HG03060 (cell line): ENCODE measurements at regions not wholly inside any gene's neighbourhood (a gene's known extent, or its start where the extent isn't known, plus 50 kb on each side); places are given as distances from the start of the nearest gene placed in this dataset.

Experiments used
- ATAC-seq: cut with Tn5 transposase; IDR thresholded peaks from one replicate; pipeline ENCODE4 v1.9.1; 2021; ENCODE audit warnings: low read depth, moderate number of reproducible peaks; ENCODE audit not compliant: unreplicated experiment

GRCh38 chr9:120030847-120031246 lies 549.1 kb downstream of the CDK5RAP2 start:
- no peak for ATAC-seq

DNA sequence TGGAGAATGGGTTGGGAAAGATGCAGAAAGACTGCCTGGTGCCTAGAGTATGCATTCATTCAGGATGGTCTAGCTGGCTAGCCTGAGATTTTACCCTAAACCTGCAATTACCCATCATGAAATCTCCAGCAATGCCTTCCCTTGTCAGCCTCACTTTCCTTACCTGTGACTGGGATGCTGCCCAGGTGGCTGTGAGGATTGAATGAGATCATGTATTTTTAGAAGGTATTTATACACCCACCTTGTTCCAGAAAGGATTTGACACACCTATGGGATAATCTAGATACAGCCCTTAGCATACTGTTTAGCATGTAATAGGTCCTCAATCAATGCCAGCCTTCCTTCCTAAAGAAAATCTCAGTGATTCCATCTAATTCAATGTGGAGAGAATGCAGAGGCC lies 561.4 kb downstream of the CDK5RAP2 start:
- no peak for ATAC-seq

- no peak for ATAC-seq
Observed at GRCh38 chr9:120018037-120018436, 561.9 kb downstream of the CDK5RAP2 start.

DNA sequence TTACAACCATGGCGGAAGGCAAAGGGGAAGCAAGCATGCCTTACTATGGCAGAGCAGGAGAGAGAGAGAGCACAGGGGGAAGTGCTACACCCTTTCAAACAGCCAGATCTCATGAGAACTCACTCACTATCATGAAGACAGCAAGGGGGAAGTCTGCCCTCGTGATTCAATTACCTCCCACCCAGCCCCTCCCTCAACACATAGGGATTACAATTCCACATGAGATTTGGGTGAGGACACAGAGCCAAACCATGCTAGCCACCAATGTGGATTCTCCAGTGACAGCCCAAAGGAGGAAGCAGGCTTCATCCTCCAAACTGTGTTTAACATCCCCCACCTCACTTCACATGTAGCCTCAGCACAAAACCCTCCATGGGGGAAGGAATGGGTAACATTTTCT lies 563.7 kb downstream of the CDK5RAP2 start:
- ATAC-seq: no peak

- no peak for ATAC-seq
Observed at GRCh38 chr9:120014796-120015195, 565.2 kb downstream of the CDK5RAP2 start.

- no peak for ATAC-seq
Observed at GRCh38 chr9:120009856-120010255, 570.1 kb downstream of the CDK5RAP2 start.

DNA sequence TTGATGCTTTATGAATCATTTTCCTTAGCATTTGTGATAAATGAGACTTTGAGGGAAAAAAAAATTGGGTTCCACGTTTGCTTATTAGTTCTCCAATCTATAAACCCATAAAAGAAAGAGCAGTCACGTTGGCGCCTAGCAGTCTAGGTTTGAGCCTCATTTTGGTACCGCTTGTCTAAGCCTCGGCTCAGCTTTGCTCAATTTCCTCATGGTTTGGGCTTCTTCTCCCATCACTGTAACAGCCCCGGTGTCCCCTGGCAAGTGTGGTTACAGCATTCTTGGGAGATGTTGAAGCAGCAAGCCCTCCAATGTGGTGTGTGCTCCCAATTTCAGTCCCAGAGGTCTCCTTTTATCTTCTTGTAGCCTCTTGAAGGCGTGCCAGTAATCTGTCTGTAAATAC lies 578.4 kb downstream of the CDK5RAP2 start:
- no peak for ATAC-seq

DNA sequence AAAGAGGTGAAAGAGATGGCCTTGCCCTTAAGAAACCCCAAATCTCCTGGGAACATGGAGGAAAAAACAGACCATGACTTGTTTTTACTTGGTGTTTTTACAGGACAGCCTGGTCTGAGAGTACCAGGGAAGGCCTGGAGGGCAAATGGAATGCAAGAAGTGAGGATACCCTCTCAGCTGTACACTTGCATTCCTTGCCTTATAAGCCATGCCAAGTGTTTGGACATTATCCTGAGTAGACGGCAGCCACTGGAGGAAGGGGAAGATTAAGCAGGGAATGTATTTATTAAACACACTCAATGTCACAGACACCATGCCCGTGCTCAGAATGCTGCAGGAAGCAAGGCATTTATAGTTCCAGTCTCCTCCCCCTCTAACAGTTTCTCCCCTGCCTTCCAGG lies 581.4 kb downstream of the CDK5RAP2 start:
- no peak for ATAC-seq

DNA sequence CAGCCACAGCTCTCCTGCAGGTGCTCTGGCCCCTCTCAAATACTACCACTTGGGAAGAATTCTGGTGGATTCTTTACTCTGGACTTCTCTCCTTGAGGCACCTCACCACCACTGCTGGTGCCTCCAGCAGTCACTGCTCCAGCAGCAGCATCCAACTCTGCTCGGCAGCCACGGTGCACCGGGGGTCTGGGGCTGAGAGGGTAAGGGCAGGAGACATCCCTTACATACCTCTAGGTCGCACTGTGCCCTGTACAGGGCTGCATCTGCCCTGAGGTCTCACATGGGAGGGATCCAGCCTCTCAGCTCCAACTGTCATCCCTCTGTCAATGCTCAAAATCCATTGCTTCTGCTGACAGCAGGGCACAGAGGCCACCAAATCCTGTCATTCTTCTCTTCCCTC lies 588.2 kb downstream of the CDK5RAP2 start:
- ATAC-seq: no peak

DNA sequence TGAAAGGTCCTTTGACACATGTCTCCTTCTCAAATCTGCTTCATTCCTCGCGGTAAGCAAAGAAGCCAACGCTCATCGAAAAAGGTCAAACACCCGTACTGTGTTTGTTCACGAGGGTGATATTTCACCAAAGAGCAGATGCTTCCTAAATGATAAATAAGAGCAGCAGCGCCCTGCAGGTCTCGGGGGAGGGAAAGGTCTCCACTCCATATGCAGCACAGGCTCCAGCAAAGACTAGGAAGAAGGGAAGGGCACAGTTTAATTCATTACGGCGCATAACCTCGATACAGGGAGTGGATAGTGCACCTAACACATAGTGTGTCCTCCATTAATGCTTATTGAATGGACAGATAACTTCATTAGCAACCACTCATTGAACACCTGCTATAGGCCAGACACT lies 593.3 kb downstream of the CDK5RAP2 start:
- no peak for ATAC-seq

DNA sequence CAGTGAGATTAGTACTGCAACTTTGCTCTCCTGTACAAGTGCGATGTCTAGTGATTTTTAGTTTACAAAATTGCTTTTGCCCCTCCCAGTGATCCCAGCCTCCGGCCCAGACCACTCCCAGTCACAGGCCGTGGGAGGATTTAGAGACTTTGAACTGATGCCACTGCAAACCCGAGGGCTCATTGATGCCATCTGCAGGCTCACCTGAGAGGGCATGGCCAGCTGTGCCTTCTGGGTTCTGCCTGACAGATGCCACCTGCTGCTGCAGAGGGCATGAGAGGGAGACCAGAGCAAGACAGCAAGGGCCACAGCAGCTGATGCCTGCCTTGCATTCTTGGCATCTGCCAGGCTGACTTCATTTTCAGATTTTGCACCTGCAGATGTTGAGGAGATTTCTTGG lies 593.8 kb downstream of the CDK5RAP2 start:
- ATAC-seq: no peak

GRCh38 chr9:119974026-119974425 lies 604.8 kb upstream of the BRINP1 start:
- ATAC-seq: no peak

DNA sequence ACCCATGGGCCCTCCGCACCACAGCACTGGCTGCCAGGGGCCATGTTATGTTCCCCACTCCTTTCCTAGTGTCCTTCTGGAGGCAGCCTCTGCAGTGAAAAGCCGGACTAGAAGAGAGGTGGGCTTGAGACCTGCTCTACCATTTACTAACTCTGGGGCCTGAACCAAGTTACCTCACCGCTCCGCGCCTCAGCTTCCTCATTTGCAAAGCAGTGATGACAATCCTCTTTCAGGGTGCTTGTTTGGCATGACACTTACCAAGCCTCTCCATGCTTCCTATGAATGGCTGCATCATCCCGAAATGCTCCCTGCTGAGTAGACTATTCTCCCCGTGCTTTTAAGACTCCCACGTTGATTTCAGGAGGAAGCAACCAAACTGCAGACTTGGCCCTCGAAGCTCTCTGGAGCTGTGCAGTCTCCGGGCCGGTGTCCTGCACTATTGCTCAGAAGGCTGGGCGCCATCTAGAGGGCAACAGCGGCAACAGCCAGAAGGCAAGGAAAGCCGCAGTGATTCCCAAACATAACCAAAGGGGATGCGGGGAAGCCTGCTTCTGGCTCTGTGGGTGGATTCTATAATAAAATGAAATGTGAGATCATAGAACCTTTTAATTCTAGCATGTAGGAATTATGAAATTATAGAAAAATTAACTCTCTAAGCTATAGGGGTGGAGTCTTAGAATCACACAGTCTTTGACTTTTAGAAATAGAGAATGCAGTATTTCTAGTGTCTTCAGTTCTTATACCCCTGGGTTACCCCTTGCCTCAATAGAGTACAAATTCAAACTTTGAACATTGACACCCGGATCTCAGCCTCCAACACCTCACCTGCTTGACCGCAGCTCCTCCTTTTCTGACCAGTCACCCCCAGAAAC lies 599.8 kb upstream of the BRINP1 start:
- peak; percentile 84 for ATAC-seq

DNA sequence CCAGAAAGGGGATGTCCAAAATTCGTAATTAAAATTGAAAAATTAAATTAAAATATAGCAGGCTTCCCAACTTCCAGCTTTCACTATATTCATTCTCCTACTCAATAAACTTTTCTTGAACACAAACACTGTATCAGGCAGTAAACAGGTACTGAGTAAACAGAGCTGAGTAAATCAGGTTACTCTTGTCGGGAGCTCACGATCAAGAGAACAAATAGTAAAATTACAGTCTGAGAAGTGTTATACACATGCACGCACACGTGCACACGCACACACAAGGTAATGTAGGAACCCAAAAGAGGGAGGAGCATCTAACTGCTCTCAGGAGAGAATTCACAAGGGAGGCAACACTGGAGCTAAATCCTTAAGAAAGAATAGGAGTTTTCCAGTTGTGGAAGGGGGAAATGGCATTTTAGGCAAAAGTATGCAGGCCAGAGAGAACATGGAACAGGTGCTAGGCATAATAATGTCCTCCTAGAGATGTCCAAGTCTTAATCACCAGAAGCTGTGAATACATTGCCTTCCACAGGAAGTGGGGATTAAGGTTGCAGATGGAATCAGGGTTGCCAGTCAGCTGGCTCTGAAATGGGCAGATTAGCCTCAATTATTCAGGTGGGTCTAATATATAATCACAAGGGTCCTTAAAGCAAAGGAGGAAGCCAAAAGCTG lies 598.8 kb upstream of the BRINP1 start:
- no peak for ATAC-seq

DNA sequence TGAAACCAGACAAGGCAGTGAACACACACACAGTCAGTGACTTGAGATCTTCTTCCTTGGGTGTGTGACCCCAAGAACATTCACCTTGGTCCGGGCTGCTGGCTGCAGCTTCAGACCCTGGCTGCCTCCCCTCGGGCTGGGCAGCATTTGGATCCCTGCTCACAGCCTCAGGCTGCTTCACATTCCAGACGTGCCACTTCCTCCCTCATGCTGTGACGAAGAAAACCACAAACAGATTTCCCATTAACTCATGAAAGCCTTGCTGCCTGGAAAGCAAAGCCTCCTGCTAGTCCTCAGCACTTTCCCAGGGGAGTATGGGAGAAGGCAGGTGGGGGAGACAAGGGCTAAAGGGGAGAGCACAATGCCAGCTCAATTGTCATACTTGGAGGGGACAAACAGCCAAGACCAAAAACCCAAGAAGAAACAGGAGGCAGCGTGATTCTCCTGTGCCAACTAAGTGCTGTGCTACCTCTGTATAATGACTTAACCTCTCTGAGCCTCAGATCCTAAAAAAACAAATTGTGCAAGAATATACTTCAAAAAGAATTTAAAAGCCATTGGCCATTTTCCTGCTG lies 594.6 kb upstream of the BRINP1 start:
- ATAC-seq: no peak

- ATAC-seq: no peak
Observed at GRCh38 chr9:119963258-119963797, 594.1 kb upstream of the BRINP1 start.

- ATAC-seq: no peak
Observed at GRCh38 chr9:119961774-119962424, 592.7 kb upstream of the BRINP1 start.

DNA sequence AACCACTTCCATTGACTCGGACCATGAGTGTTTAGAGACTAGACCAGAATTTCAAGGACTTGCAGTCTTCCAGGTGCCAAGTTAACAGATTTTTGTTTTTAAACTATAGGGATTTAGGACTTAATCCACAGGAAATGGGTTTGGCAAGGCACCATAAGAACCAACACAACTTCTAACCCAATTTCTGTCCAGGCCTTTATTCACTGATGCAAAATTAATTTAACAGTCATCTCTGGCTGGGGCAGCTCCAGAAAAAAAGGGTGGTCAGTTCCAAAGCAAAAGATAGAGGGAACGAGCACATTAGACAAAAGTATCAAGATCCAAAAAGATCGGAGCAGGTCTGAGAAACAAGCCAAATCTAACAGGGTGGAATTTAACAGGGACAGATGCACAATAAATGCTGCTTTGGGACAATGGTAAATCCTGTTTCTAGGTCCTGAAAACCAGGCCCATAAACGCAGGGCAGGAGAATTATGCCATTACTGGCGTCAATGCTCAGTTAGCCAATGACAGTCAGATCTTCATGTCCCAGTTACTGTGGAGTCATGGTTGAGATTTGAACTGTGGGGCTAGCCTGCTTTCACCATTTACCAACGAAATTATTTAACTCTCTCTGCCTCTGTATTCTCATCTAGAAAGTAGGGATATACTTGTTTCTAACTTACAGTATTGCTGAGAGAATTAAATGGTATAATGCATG lies 590.8 kb upstream of the BRINP1 start:
- ATAC-seq: no peak

DNA sequence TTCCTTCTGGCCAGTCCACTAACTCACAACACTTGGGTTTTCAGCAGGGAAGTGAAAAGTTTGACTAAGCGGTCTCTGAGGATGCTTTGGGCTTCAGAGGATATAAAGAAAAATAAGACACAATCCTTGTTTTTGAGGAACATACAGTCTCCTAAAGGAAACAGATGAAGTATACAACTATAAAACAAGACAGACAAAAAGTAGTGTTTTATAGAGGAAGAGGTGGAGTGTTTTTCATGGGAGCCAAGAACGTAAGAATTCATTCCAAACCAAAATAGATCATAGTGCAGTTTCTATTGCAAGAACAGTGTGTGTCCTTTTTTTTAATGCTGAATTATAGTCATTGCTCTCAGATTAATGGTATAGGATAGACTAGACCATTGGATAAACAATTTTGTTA lies 586.9 kb upstream of the BRINP1 start:
- no peak for ATAC-seq

DNA sequence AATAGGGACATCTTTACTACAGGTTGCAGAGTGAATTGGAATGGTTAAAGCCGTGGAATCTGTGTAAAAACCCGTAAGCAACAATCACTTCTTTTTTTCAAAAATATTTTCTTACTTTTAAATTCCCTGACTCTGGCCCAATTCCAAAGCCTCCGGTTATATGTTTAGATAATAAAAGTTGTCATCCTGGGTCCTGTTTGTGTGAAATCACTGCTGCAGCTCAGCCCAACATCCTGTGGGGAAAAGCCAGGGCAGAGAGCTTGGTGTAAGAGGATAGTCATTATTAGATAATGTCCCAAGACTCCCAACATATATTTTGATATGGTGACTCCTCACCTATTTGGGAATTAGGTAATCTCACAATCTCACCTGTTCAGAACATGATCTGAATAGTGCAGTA lies 586.0 kb upstream of the BRINP1 start:
- no peak for ATAC-seq
